NB4 (cell line): ENCODE measurements at regions not wholly inside any gene's neighbourhood (a gene's known extent, or its start where the extent isn't known, plus 50 kb on each side); places are given as distances from the start of the nearest gene placed in this dataset.
"Not testable (repeated sequence)": the region's sequence is repeated elsewhere in the genome, so short reads cannot be mapped to it uniquely, and the experiment has no call there.

ENCODE experiments used
- DNase-seq: peaks from one replicate; pipeline ENCODE4 v3.0.0; 2010; ENCODE audit warnings: low read depth
- H3K4me3 ChIP-seq: one replicate; pipeline ENCODE4 v1.5.1; 2011; ENCODE audit warnings: mild to moderate bottlenecking, low read depth, low read length, moderate library complexity

- not testable (repeated sequence) for DNase-seq, H3K4me3 ChIP-seq
Observed at GRCh38 chr15:44817797-44818196, 81.5 kb downstream of the TRIM69 start.

- H3K4me3 ChIP-seq, DNase-seq: not testable (repeated sequence)
Observed at GRCh38 chr15:44819331-44819987, 83.1 kb downstream of the TRIM69 start.

GRCh38 chr15:44820535-44820934 lies 84.2 kb downstream of the TRIM69 start:
- not testable (repeated sequence) for DNase-seq, H3K4me3 ChIP-seq

- not testable (repeated sequence) for H3K4me3 ChIP-seq, DNase-seq
Observed at GRCh38 chr15:44820967-44821366, 84.6 kb downstream of the TRIM69 start.

- H3K4me3 ChIP-seq, DNase-seq: not testable (repeated sequence)
Observed at GRCh38 chr15:44824277-44825145, 88.2 kb downstream of the TRIM69 start.

GRCh38 chr15:44826583-44826982 lies 90.3 kb downstream of the TRIM69 start:
- not testable (repeated sequence) for H3K4me3 ChIP-seq, DNase-seq

- not testable (repeated sequence) for DNase-seq, H3K4me3 ChIP-seq
Observed at GRCh38 chr15:44828229-44828914, 92.0 kb downstream of the TRIM69 start.

GRCh38 chr15:44829150-44829549 lies 92.8 kb downstream of the TRIM69 start:
- DNase-seq, H3K4me3 ChIP-seq: not testable (repeated sequence)

- DNase-seq = peak; percentile 55
- not testable (repeated sequence) for H3K4me3 ChIP-seq
Observed at GRCh38 chr15:44830692-44831408, 94.5 kb downstream of the TRIM69 start.

GRCh38 chr15:44831409-44831741 lies 95.0 kb downstream of the TRIM69 start:
- H3K4me3 ChIP-seq, DNase-seq: not testable (repeated sequence)

- DNase-seq = peak; percentile 9
- not testable (repeated sequence) for H3K4me3 ChIP-seq
Observed at GRCh38 chr15:44832133-44832532, 95.8 kb downstream of the TRIM69 start.

- not testable (repeated sequence) for DNase-seq, H3K4me3 ChIP-seq
Observed at GRCh38 chr15:44833081-44833480, 96.8 kb downstream of the TRIM69 start.

- DNase-seq, H3K4me3 ChIP-seq: not testable (repeated sequence)
Observed at GRCh38 chr15:44833761-44834160, 97.4 kb downstream of the TRIM69 start.

GRCh38 chr15:44835082-44835481 lies 98.8 kb downstream of the TRIM69 start:
- not testable (repeated sequence) for DNase-seq, H3K4me3 ChIP-seq
